NOMO-1 treated with dmso at 0.1 percent for 144 hours (cell line): ENCODE measurements at regions not wholly inside any gene's neighbourhood (a gene's known extent, or its start where the extent isn't known, plus 50 kb on each side); places are given as distances from the start of the nearest gene placed in this dataset.

Experiments
- DNase-seq: peaks from one replicate; lab custom pipeline; 2025; ENCODE audit not compliant: unreplicated experiment; lab: John Stamatoyannopoulos, UW

- no peak for DNase-seq
Measured at GRCh38 chr14:38777401-38777800, 325.6 kb downstream of the SEC23A start.

GRCh38 chr14:38775986-38776385 lies 327.0 kb downstream of the SEC23A start:
- no peak for DNase-seq

- no peak for DNase-seq
Measured at GRCh38 chr14:38774162-38774561, 328.9 kb downstream of the SEC23A start.

GRCh38 chr14:38770251-38770650 lies 332.8 kb downstream of the SEC23A start:
- DNase-seq: no peak

GRCh38 chr14:38762845-38763244 lies 340.2 kb downstream of the SEC23A start:
- no peak for DNase-seq

GRCh38 chr14:38762426-38762825 lies 340.6 kb downstream of the SEC23A start:
- no peak for DNase-seq

- DNase-seq: no peak
Measured at GRCh38 chr14:38761033-38761432, 342.0 kb downstream of the SEC23A start.

- no peak for DNase-seq
Measured at GRCh38 chr14:38758661-38759060, 344.4 kb downstream of the SEC23A start.

- no peak for DNase-seq
Measured at GRCh38 chr14:38755036-38755435, 348.0 kb downstream of the SEC23A start.

- DNase-seq: no peak
Measured at GRCh38 chr14:38752750-38753149, 350.3 kb downstream of the SEC23A start.

- no peak for DNase-seq
Measured at GRCh38 chr14:38752341-38752740, 350.7 kb downstream of the SEC23A start.

- no peak for DNase-seq
Measured at GRCh38 chr14:38751459-38751858, 351.6 kb downstream of the SEC23A start.

- DNase-seq: no peak
Measured at GRCh38 chr14:38749936-38750335, 353.1 kb downstream of the SEC23A start.

- DNase-seq: no peak
Measured at GRCh38 chr14:38745861-38746260, 357.2 kb downstream of the SEC23A start.

- DNase-seq: no peak
Measured at GRCh38 chr14:38743966-38744584, 359.0 kb downstream of the SEC23A start.

- no peak for DNase-seq
Measured at GRCh38 chr14:38737686-38738407, 365.2 kb downstream of the SEC23A start.

GRCh38 chr14:38735005-38735404 lies 368.0 kb downstream of the SEC23A start:
- no peak for DNase-seq

GRCh38 chr14:38731962-38732361 lies 371.1 kb downstream of the SEC23A start:
- DNase-seq: no peak

- no peak for DNase-seq
Measured at GRCh38 chr14:38730420-38730819, 372.6 kb downstream of the SEC23A start.

GRCh38 chr14:38727731-38728130 lies 375.3 kb downstream of the SEC23A start:
- no peak for DNase-seq

- DNase-seq: no peak
Measured at GRCh38 chr14:38724621-38725020, 378.4 kb downstream of the SEC23A start.

GRCh38 chr14:38723959-38724358 lies 379.1 kb downstream of the SEC23A start:
- DNase-seq: no peak

- no peak for DNase-seq
Measured at GRCh38 chr14:38723277-38723676, 379.8 kb downstream of the SEC23A start.
